Loucy (cell line): ENCODE measurements at regions not wholly inside any gene's neighbourhood (a gene's known extent, or its start where the extent isn't known, plus 50 kb on each side); places are given as distances from the start of the nearest gene placed in this dataset.

Experiments used
- EZH2phosphoT487 ChIP-seq: fragments of 200-600 bp; IDR thresholded peaks from 2 replicates; pipeline ENCODE4 v1.6.1; 2018; ENCODE audit warnings: antibody characterized with exemption, mild to moderate bottlenecking, moderate library complexity, borderline replicate concordance
- TF ChIP-seq, protein P1 (sequence below): fragments of 200-600 bp; sonication (generic); conservative IDR thresholded peaks from 2 replicates; pipeline ENCODE4 v1.5.1; 2014; ENCODE audit warnings: mild to moderate bottlenecking, antibody characterized with exemption, low read length

DNA sequence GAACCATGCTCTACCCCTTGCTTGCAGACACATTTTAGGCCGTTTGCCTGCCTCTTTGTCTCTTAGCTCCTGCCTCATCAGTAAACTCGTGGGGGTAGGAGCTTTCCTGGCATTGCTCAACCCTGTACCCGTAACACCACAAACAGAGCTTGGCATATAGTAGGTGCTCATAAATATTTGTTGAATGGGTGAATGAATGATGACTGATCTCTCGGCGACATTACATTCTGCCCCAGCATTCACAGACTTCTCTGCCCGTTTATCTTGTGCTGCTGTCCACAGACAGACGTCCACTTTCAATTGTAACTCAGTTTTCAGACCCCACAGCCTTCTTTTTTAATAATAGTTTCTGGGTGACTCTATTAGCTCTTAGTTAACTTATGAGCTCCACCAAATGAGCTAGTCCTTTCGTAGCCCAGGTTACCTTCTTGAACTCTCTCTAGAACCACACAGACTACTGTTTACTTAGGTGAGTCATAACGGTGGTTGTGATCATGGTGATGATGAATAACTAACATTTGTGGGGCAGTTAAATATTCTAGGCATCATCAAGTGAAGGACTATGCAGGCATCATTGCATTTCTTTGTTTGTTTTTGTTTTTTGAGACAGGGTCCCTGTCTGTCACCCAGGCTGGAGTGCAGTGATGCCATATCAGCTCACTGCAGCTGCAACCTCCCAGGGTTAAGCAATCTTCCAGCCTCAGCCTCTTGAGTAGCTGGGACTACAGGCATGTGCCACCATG is 188.4 kb downstream of the ADAMTS15 start:
- TF ChIP-seq, protein P1, sequence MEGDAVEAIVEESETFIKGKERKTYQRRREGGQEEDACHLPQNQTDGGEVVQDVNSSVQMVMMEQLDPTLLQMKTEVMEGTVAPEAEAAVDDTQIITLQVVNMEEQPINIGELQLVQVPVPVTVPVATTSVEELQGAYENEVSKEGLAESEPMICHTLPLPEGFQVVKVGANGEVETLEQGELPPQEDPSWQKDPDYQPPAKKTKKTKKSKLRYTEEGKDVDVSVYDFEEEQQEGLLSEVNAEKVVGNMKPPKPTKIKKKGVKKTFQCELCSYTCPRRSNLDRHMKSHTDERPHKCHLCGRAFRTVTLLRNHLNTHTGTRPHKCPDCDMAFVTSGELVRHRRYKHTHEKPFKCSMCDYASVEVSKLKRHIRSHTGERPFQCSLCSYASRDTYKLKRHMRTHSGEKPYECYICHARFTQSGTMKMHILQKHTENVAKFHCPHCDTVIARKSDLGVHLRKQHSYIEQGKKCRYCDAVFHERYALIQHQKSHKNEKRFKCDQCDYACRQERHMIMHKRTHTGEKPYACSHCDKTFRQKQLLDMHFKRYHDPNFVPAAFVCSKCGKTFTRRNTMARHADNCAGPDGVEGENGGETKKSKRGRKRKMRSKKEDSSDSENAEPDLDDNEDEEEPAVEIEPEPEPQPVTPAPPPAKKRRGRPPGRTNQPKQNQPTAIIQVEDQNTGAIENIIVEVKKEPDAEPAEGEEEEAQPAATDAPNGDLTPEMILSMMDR, result no peak
- TF ChIP-seq EZH2phosphoT487, result no peak
